Fibroblast of lung (primary cell): ENCODE measurements at regions not wholly inside any gene's neighbourhood (a gene's known extent, or its start where the extent isn't known, plus 50 kb on each side); places are given as distances from the start of the nearest gene placed in this dataset.

Experiments used
- DNase-seq, 2 donors: peaks; one replicate each; pipeline versions ENCODE4 v3.0.0 to v3.0.0-alpha.2; 2010; ENCODE audit warnings: low read depth in 2 of 2
- H2AFZ ChIP-seq: 2 replicates; pipeline ENCODE4 v1.5.1; 2012; ENCODE audit warnings: low read length, control low read depth, inconsistent platforms
- H3K27ac ChIP-seq: 2 replicates; pipeline ENCODE4 v1.5.1; 2011; ENCODE audit warnings: low read length, control low read depth; ENCODE audit not compliant: insufficient read depth
- H3K27me3 ChIP-seq: 2 replicates; pipeline ENCODE4 v1.5.1; 2011; ENCODE audit warnings: mild to moderate bottlenecking, low read length; ENCODE audit not compliant: control insufficient read depth, insufficient read depth
- H3K36me3 ChIP-seq: 2 replicates; pipeline ENCODE4 v1.5.1; 2011; ENCODE audit warnings: low read length; ENCODE audit not compliant: control insufficient read depth, insufficient read depth
- H3K4me1 ChIP-seq: 2 replicates; pipeline ENCODE4 v1.5.1; 2011; ENCODE audit warnings: low read length; ENCODE audit not compliant: control insufficient read depth, insufficient read depth; ENCODE audit errors: extremely low read depth
- H3K4me2 ChIP-seq: 2 replicates; pipeline ENCODE4 v1.5.1; 2011; ENCODE audit warnings: low read length, control low read depth; ENCODE audit not compliant: insufficient read depth; ENCODE audit errors: extremely low read depth
- H3K4me3 ChIP-seq, 4 experiments: fragments of 200-600 bp in 1 of 4; sonication (generic) in 1 of 4; replicated peaks in 1 of 4; 2 replicates each; pipeline ENCODE4 v1.5.1; 2011 to 2016; ENCODE audit warnings: low read length in 4 of 4, low read depth in 3 of 4, mild to moderate bottlenecking in 3 of 4, control low read depth in 2 of 4, inconsistent platforms in 1 of 4, mixed read lengths in 1 of 4; ENCODE audit not compliant: insufficient read depth in 1 of 4; ENCODE audit errors: control extremely low read depth in 1 of 4
- H3K79me2 ChIP-seq: 2 replicates; pipeline ENCODE4 v1.5.1; 2012; ENCODE audit warnings: mild to moderate bottlenecking, low read length, inconsistent platforms; ENCODE audit not compliant: control insufficient read depth, insufficient read depth
- H3K9ac ChIP-seq: 2 replicates; pipeline ENCODE4 v1.5.1; 2011; ENCODE audit warnings: mild to moderate bottlenecking, low read length, control low read depth; ENCODE audit not compliant: insufficient read depth
- H3K9me3 ChIP-seq: 2 replicates; pipeline ENCODE4 v1.5.1; 2012; ENCODE audit warnings: low read depth, low read length; ENCODE audit not compliant: control insufficient read depth, insufficient read depth
- H4K20me1 ChIP-seq: 2 replicates; pipeline ENCODE4 v1.5.1; 2011; ENCODE audit warnings: low read length; ENCODE audit not compliant: control insufficient read depth, insufficient read depth; ENCODE audit errors: extremely low read depth
- EZH2 ChIP-seq: IDR thresholded peaks from 2 replicates; pipeline ENCODE4 v1.5.1; 2012; ENCODE audit warnings: low read length, control low read depth, mild to moderate bottlenecking; ENCODE audit errors: missing control alignments
- TF ChIP-seq, protein P1 (sequence below), 2 donors: IDR thresholded peaks in 1 of 2; conservative IDR thresholded peaks in 1 of 2; 1 replicate in 1 of 2; 2 replicates in 1 of 2; pipeline ENCODE4 v1.5.1; 2011 to 2012; ENCODE audit warnings: low read length in 2 of 2, control low read depth in 1 of 2, inconsistent platforms in 1 of 2, low read depth in 1 of 2, mild to moderate bottlenecking in 1 of 2

DNA sequence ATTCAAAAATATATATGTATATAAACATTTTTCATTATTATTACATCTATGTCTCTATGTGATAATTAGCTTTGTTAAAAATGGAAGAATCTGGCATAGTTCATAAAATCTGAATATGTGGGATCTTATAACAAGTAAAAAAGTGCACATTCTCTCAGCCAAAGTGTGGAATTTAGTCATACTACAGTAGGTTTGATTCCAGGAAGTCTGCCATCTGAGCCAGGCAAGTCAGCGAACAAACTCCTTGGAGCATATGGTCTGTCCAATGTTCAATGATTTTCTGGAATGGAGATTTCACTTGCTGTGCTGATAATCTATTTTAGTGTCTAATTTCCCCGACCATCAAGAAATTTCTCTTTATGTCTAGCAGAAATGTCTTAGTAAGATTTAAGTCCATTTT is 1033.2 kb upstream of the NXPH2 start:
- no peak for DNase-seq
- Histone ChIP-seq H3K79me2 (no peaks in the 10 kb centered on the region), H3K4me2 (no peak overlapping the region), H3K36me3 (no peaks in the 10 kb centered on the region), H3K9ac (no peak overlapping the region), H3K4me3 (no peak overlapping the region), H4K20me1 (no peaks in the 10 kb centered on the region), H2AFZ (no peak overlapping the region), H3K27ac (no peak overlapping the region), H3K27me3 (no peaks in the 10 kb centered on the region), H3K4me1 (no peaks in the 10 kb centered on the region), H3K9me3 (no peaks in the 10 kb centered on the region)
- no peak for TF ChIP-seq EZH2
- TF ChIP-seq, protein P1, sequence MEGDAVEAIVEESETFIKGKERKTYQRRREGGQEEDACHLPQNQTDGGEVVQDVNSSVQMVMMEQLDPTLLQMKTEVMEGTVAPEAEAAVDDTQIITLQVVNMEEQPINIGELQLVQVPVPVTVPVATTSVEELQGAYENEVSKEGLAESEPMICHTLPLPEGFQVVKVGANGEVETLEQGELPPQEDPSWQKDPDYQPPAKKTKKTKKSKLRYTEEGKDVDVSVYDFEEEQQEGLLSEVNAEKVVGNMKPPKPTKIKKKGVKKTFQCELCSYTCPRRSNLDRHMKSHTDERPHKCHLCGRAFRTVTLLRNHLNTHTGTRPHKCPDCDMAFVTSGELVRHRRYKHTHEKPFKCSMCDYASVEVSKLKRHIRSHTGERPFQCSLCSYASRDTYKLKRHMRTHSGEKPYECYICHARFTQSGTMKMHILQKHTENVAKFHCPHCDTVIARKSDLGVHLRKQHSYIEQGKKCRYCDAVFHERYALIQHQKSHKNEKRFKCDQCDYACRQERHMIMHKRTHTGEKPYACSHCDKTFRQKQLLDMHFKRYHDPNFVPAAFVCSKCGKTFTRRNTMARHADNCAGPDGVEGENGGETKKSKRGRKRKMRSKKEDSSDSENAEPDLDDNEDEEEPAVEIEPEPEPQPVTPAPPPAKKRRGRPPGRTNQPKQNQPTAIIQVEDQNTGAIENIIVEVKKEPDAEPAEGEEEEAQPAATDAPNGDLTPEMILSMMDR (conservative IDR thresholded peaks at IDR 0.05 in 1 of 2, IDR thresholded peaks at IDR 0.05 in 1 of 2; ENCODE audit: low read depth in 1 of 2, low read length in 2 of 2) = no peak

DNA sequence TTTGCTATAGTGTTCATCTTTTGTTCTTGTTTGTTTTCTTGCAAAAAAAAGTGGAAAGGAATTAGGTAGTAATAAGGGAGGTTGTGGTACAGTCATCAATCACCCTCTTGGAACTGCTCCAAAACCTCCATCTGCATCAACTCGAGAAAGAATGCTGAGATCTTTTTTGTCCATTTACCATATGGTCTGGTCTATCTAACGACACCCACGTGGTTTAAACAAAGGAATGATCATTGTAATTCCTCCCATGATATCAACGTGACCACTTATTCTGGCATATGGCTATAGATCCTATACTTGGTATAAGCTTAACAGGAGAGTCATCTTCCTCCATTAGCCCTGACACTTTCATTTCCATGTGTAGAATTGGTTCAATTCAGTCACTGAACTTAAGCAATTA is 1025.3 kb upstream of the NXPH2 start:
- H2AFZ ChIP-seq = no peak overlapping the region
- H3K4me3 ChIP-seq = no peak overlapping the region
- no peak for TF ChIP-seq EZH2
- TF ChIP-seq, protein P1 (conservative IDR thresholded peaks at IDR 0.05 in 1 of 2, IDR thresholded peaks at IDR 0.05 in 1 of 2; ENCODE audit: low read depth in 1 of 2, low read length in 2 of 2) = no peak
- DNase-seq = no peak
- no peaks in the 10 kb centered on the region for H3K27me3 ChIP-seq
- no peak overlapping the region for H3K4me2 ChIP-seq
- H3K36me3 ChIP-seq = no peaks in the 10 kb centered on the region
- no peaks in the 10 kb centered on the region for H3K9me3 ChIP-seq
- no peak overlapping the region for H3K27ac ChIP-seq
- H3K9ac ChIP-seq = no peak overlapping the region
- no peaks in the 10 kb centered on the region for H3K4me1 ChIP-seq
- H4K20me1 ChIP-seq = no peaks in the 10 kb centered on the region
- H3K79me2 ChIP-seq = no peaks in the 10 kb centered on the region

DNA sequence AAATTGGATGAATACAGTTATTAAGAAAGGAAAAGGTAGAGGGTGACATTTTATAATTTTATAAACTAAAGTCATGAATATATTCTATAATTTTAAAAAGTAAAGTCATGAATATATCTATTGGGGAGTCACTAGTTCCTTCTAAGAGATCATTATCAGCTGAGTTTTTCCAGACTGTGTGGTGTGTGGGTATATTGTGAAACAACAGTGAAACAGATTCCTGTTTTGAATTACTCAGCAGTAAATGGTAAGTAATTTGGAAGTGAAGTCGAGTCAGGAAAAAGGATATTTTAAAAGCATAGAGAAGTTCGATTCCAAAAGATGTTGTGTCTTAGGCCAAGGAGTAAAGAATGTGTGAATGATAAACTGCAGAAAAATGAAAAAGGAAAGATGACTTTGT is 1018.2 kb upstream of the NXPH2 start:
- H3K36me3 ChIP-seq = no peaks in the 10 kb centered on the region
- H3K4me3 ChIP-seq = no peak overlapping the region
- no peak for TF ChIP-seq EZH2
- TF ChIP-seq, protein P1 (conservative IDR thresholded peaks at IDR 0.05 in 1 of 2, IDR thresholded peaks at IDR 0.05 in 1 of 2; ENCODE audit: low read depth in 1 of 2, low read length in 2 of 2) = no peak
- H3K9me3 ChIP-seq = no peaks in the 10 kb centered on the region
- no peaks in the 10 kb centered on the region for H3K4me1 ChIP-seq
- no peak overlapping the region for H3K4me2 ChIP-seq
- DNase-seq = no peak
- no peaks in the 10 kb centered on the region for H4K20me1 ChIP-seq
- no peaks in the 10 kb centered on the region for H3K79me2 ChIP-seq
- no peak overlapping the region for H2AFZ ChIP-seq
- H3K27ac ChIP-seq = no peak overlapping the region
- H3K9ac ChIP-seq = no peak overlapping the region
- H3K27me3 ChIP-seq = no peaks in the 10 kb centered on the region
